Gastroesophageal sphincter (tissue), 3 donors: ENCODE measurements at regions not wholly inside any gene's neighbourhood (a gene's known extent, or its start where the extent isn't known, plus 50 kb on each side); places are given as distances from the start of the nearest gene placed in this dataset.

Experiments used
- CTCF ChIP-seq, 4 experiments: fragments of 200-600 bp in 2 of 4; fragments of 450-650 bp in 2 of 4; sonication (generic) in 1 of 4; IDR thresholded peaks; one replicate each; pipeline ENCODE4 v1.5.1; 2017 to 2019; ENCODE audit warnings: antibody characterized with exemption in 4 of 4, mild to moderate bottlenecking in 2 of 4, moderate library complexity in 2 of 4
- EP300 ChIP-seq: sonication (generic); formaldehyde crosslinking; IDR thresholded peaks from one replicate; pipeline ENCODE4 v1.6.1; 2017; ENCODE audit warnings: antibody characterized with exemption, mild to moderate bottlenecking
- POLR2A ChIP-seq, 2 donors: fragments of 450-650 bp; IDR thresholded peaks; one replicate each; pipeline ENCODE4 v1.6.1; 2017; ENCODE audit warnings: antibody characterized with exemption in 2 of 2, mild to moderate bottlenecking in 2 of 2, moderate library complexity in 1 of 2
- POLR2AphosphoS5 ChIP-seq: sonication (generic); formaldehyde crosslinking; IDR thresholded peaks from one replicate; pipeline ENCODE4 v1.6.1; 2017; ENCODE audit warnings: antibody characterized with exemption

DNA sequence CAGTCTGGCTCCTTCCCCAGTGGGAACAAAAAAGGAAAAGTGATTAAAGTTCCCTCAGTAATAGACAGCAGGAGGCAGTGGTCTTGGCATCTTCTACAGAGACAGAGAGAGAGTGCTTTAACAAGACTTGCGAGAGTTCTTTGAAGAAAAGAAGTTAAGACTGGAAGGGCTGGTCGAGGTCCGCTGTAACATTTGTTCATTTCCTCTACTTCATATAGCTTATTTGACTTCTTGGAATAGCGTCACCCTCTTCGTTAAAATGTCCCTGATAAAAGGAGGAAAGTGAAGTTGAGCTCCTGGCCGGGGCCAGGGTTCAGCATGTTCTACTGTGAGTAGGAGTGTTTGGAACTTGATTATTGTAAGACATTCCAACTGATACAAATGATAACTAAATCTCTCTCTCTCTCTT, 179.8 kb downstream of the SLIT2 start:
- peak in 2 of 4 experiments; percentile 20 to 23 for TF ChIP-seq CTCF (IDR thresholded peaks at IDR 0.05)
- peak; percentile 8 for TF ChIP-seq POLR2AphosphoS5
- no peak for TF ChIP-seq POLR2A (IDR thresholded peaks at IDR 0.05)
- no peak for TF ChIP-seq EP300
